ENCODE measurements at regions not wholly inside any gene's neighbourhood (a gene's known extent, or its start where the extent isn't known, plus 50 kb on each side); places are given as distances from the start of the nearest gene placed in this dataset.

DNA sequence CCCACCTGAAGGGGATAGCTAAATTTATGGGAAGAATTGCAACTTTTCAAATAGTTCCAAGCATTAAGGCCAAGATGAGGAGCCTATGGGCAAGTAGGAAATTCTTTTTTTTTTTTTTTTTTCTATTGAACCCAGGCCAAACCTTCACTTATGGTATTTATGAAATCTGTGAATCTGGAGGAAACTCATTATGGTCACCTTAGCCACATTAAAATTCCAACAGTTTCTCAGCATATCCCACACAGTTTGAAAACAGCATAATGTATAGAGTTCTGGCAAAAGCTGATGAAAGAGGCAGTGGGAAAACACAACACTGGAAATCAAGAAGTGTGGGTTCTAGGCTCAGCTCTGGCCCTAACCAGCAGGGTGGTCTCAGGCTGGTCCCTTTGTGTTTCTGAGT, 236.9 kb downstream of the PTEN start:
- no peak overlapping the region for H3K4me3 ChIP-seq (ENCODE audit: control insufficient read depth in 2 of 3, extremely low read depth in 1 of 3, insufficient read depth in 2 of 3, low read depth in 1 of 3, low read length in 3 of 3)
- H3K27me3 ChIP-seq (ENCODE audit: control insufficient read depth, extremely low read depth, insufficient read depth, low read length), result no peaks in the 10 kb centered on the region
- H3K4me2 ChIP-seq (ENCODE audit: control insufficient read depth, extremely low read depth, insufficient read depth, low read depth, low read length), result no peak overlapping the region
- H3K36me3 ChIP-seq (ENCODE audit: control insufficient read depth in 2 of 2, extremely low read depth in 1 of 2, insufficient read depth in 2 of 2, low read length in 2 of 2), result no peaks in the 10 kb centered on the region
- dilution Hi-C loops (cut with MboI; ENCODE audit: extremely low pct_ligation_motif_present, low sequenced_read_pairs), result no loop called here
- H3K79me2 ChIP-seq (ENCODE audit: control insufficient read depth, insufficient read depth, low read length), result no peaks in the 10 kb centered on the region
- H3K9ac ChIP-seq (ENCODE audit: control insufficient read depth, extremely low read depth, insufficient read depth, low read length), result no peak overlapping the region
- H2AFZ ChIP-seq (ENCODE audit: control insufficient read depth, low read length), result no peak overlapping the region
- H3K4me1 ChIP-seq (ENCODE audit: control insufficient read depth, extremely low read depth, insufficient read depth, low read length), result peaks cover 7% of the 10 kb centered on the region
- no peaks in the 10 kb centered on the region for H3K9me3 ChIP-seq (ENCODE audit: control insufficient read depth, low read depth, low read length)
- no peak for DNase-seq (ENCODE audit: low read depth, low spot score)
- TF ChIP-seq, protein P1, sequence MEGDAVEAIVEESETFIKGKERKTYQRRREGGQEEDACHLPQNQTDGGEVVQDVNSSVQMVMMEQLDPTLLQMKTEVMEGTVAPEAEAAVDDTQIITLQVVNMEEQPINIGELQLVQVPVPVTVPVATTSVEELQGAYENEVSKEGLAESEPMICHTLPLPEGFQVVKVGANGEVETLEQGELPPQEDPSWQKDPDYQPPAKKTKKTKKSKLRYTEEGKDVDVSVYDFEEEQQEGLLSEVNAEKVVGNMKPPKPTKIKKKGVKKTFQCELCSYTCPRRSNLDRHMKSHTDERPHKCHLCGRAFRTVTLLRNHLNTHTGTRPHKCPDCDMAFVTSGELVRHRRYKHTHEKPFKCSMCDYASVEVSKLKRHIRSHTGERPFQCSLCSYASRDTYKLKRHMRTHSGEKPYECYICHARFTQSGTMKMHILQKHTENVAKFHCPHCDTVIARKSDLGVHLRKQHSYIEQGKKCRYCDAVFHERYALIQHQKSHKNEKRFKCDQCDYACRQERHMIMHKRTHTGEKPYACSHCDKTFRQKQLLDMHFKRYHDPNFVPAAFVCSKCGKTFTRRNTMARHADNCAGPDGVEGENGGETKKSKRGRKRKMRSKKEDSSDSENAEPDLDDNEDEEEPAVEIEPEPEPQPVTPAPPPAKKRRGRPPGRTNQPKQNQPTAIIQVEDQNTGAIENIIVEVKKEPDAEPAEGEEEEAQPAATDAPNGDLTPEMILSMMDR (optimal IDR thresholded peaks at IDR 0.05 in 1 of 3, IDR thresholded peaks at IDR 0.05 in 1 of 3, conservative IDR thresholded peaks at IDR 0.05 in 1 of 3; ENCODE audit: extremely low read depth in 1 of 3, insufficient read depth in 2 of 3, low read length in 3 of 3), result no peak
- no peak for TF ChIP-seq EZH2 (IDR thresholded peaks at IDR 0.05; ENCODE audit: low read length)
- H4K20me1 ChIP-seq (ENCODE audit: control insufficient read depth, extremely low read depth, insufficient read depth, low read length), result no peaks in the 10 kb centered on the region
- no peaks in the 10 kb centered on the region for H3K9me1 ChIP-seq (ENCODE audit: control insufficient read depth, extremely low read depth, insufficient read depth, low read length)
- no peak for FAIRE-seq
- H3K27ac ChIP-seq (ENCODE audit: control insufficient read depth, insufficient read depth, low read length), result no peak overlapping the region

DNA sequence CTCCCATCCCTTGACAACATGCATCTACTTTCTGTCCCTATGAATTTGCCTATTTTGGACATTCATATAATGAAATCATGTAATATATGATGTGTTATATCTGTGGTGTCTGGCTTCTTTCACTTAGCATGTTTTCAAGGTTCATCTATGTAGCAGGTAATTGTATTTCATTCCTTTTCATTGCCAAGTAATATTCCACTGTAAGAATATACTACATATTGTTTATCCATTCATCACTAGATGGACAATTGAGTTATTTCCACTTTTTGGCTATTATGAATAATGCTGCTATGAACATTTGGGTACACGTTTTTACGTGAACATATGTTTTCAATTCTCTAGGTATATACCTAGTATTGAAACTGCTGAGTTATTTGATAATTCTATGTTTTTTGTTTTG, 238.2 kb downstream of the PTEN start:
- H3K27me3 ChIP-seq (ENCODE audit: control insufficient read depth, extremely low read depth, insufficient read depth, low read length), result no peaks in the 10 kb centered on the region
- no peaks in the 10 kb centered on the region for H3K36me3 ChIP-seq (ENCODE audit: control insufficient read depth in 2 of 2, extremely low read depth in 1 of 2, insufficient read depth in 2 of 2, low read length in 2 of 2)
- dilution Hi-C loops (cut with MboI; ENCODE audit: extremely low pct_ligation_motif_present, low sequenced_read_pairs), result no loop called here
- FAIRE-seq (no peak), DNase-seq (ENCODE audit: low read depth, low spot score) (no peak)
- H3K9ac ChIP-seq (ENCODE audit: control insufficient read depth, extremely low read depth, insufficient read depth, low read length), result no peak overlapping the region
- H3K4me1 ChIP-seq (ENCODE audit: control insufficient read depth, extremely low read depth, insufficient read depth, low read length), result no peaks in the 10 kb centered on the region
- no peak overlapping the region for H3K4me2 ChIP-seq (ENCODE audit: control insufficient read depth, extremely low read depth, insufficient read depth, low read depth, low read length)
- TF ChIP-seq, protein P1 (optimal IDR thresholded peaks at IDR 0.05 in 1 of 3, IDR thresholded peaks at IDR 0.05 in 1 of 3, conservative IDR thresholded peaks at IDR 0.05 in 1 of 3; ENCODE audit: extremely low read depth in 1 of 3, insufficient read depth in 2 of 3, low read length in 3 of 3), result no peak
- TF ChIP-seq EZH2 (IDR thresholded peaks at IDR 0.05; ENCODE audit: low read length), result no peak
- no peaks in the 10 kb centered on the region for H4K20me1 ChIP-seq (ENCODE audit: control insufficient read depth, extremely low read depth, insufficient read depth, low read length)
- no peak overlapping the region for H3K27ac ChIP-seq (ENCODE audit: control insufficient read depth, insufficient read depth, low read length)
- no peaks in the 10 kb centered on the region for H3K9me3 ChIP-seq (ENCODE audit: control insufficient read depth, low read depth, low read length)
- H3K9me1 ChIP-seq (ENCODE audit: control insufficient read depth, extremely low read depth, insufficient read depth, low read length), result no peaks in the 10 kb centered on the region
- H3K4me3 ChIP-seq (ENCODE audit: control insufficient read depth in 2 of 3, extremely low read depth in 1 of 3, insufficient read depth in 2 of 3, low read depth in 1 of 3, low read length in 3 of 3), result no peak overlapping the region
- H2AFZ ChIP-seq (ENCODE audit: control insufficient read depth, low read length), result no peak overlapping the region
- H3K79me2 ChIP-seq (ENCODE audit: control insufficient read depth, insufficient read depth, low read length), result no peaks in the 10 kb centered on the region
